Calu3 (cell line): ENCODE measurements at regions not wholly inside any gene's neighbourhood (a gene's known extent, or its start where the extent isn't known, plus 50 kb on each side); places are given as distances from the start of the nearest gene placed in this dataset.

Source experiments
- BruUV-seq: library from RNA; stranded (reverse); fragments of 400-500 nt; replicated peaks from 2 replicates; lab custom pipeline; 2021; lab: Mats Ljungman, UMichigan
- CTCF ChIA-PET: fragments of 300-600 bp; sonication (Branson Sonifier 250); formaldehyde crosslinking; loops from one replicate; lab custom pipeline; 2022; ENCODE audit warnings: antibody characterized with exemption; lab: Charles Lee
- DNase-seq: peaks from one replicate; pipeline ENCODE4 v3.0.0; 2022
- H3K27ac Mint-ChIP-seq: one replicate; pipeline ENCODE4 v1.8.0; 2022; ENCODE audit warnings: mixed read lengths; ENCODE audit not compliant: unreplicated experiment
- H3K27me3 Mint-ChIP-seq: one replicate; pipeline ENCODE4 v1.8.0; 2022; ENCODE audit warnings: mixed read lengths; ENCODE audit not compliant: unreplicated experiment
- H3K36me3 Mint-ChIP-seq: one replicate; pipeline ENCODE4 v1.8.0; 2022; ENCODE audit warnings: mild to moderate bottlenecking, moderate library complexity, mixed read lengths; ENCODE audit not compliant: insufficient read depth, unreplicated experiment
- H3K4me1 Mint-ChIP-seq: one replicate; pipeline ENCODE4 v1.8.0; 2022; ENCODE audit warnings: mild to moderate bottlenecking, low read depth, mixed read lengths; ENCODE audit not compliant: unreplicated experiment
- H3K4me3 Mint-ChIP-seq: one replicate; pipeline ENCODE4 v1.8.0; 2022; ENCODE audit warnings: mild to moderate bottlenecking, low read depth, moderate library complexity, mixed read lengths; ENCODE audit not compliant: unreplicated experiment
- H3K9me3 Mint-ChIP-seq: one replicate; pipeline ENCODE4 v1.8.0; 2022; ENCODE audit warnings: low read depth, mixed read lengths; ENCODE audit not compliant: unreplicated experiment
- CTCF ChIP-seq: fragments of 200-600 bp; IDR thresholded peaks from one replicate; pipeline ENCODE4 v1.8.0; 2022; ENCODE audit warnings: antibody characterized with exemption; ENCODE audit not compliant: unreplicated experiment
- intact Hi-C: fragments of 100-400 bp; cut with micrococcal nuclease; formaldehyde crosslinking; loops from one replicate; pipeline ENCODE4 v1.10.0; 2022; ENCODE audit not compliant: unreplicated experiment

GRCh38 chr4:128468123-128468989, 180.7 kb upstream of the PGRMC2 start:
- DNase-seq = no peak
- no peak overlapping the region for H3K4me3 Mint-ChIP-seq
- no peaks in the 10 kb centered on the region for H3K36me3 Mint-ChIP-seq
- H3K27me3 Mint-ChIP-seq = no peaks in the 10 kb centered on the region
- no peak for TF ChIP-seq CTCF
- H3K4me1 Mint-ChIP-seq = no peaks in the 10 kb centered on the region
- BruUV-seq = no TSS peak
- CTCF ChIA-PET = no interaction called here
- no peak overlapping the region for H3K27ac Mint-ChIP-seq
- H3K9me3 Mint-ChIP-seq = no peaks in the 10 kb centered on the region
- intact Hi-C loops = no loop called here

GRCh38 chr4:128465523-128465922, 177.9 kb upstream of the PGRMC2 start:
- Mint-ChIP-seq H3K4me3 (no peak overlapping the region), H3K9me3 (no peaks in the 10 kb centered on the region), H3K36me3 (no peaks in the 10 kb centered on the region), H3K27ac (no peak overlapping the region), H3K27me3 (no peaks in the 10 kb centered on the region), H3K4me1 (no peaks in the 10 kb centered on the region)
- BruUV-seq = no TSS peak
- CTCF ChIA-PET = no interaction called here
- no peak for DNase-seq
- TF ChIP-seq CTCF = no peak
- intact Hi-C loops = no loop called here

- TF ChIP-seq CTCF = no peak
- no peak overlapping the region for H3K4me3 Mint-ChIP-seq
- no peaks in the 10 kb centered on the region for H3K27me3 Mint-ChIP-seq
- BruUV-seq = no TSS peak
- H3K36me3 Mint-ChIP-seq = no peaks in the 10 kb centered on the region
- H3K4me1 Mint-ChIP-seq = no peaks in the 10 kb centered on the region
- no peaks in the 10 kb centered on the region for H3K9me3 Mint-ChIP-seq
- no peak for DNase-seq
- intact Hi-C loops = no loop called here
- CTCF ChIA-PET = no interaction called here
- H3K27ac Mint-ChIP-seq = no peak overlapping the region
Measured at GRCh38 chr4:128463006-128463405, 175.4 kb upstream of the PGRMC2 start.

- CTCF ChIA-PET = no interaction called here
- Mint-ChIP-seq H3K4me1 (no peaks in the 10 kb centered on the region), H3K27me3 (no peaks in the 10 kb centered on the region), H3K36me3 (no peaks in the 10 kb centered on the region), H3K9me3 (no peaks in the 10 kb centered on the region), H3K4me3 (no peak overlapping the region), H3K27ac (no peak overlapping the region)
- BruUV-seq = no TSS peak
- DNase-seq = no peak
- intact Hi-C loops = no loop called here
- no peak for TF ChIP-seq CTCF
Measured at GRCh38 chr4:128462103-128462783, 174.6 kb upstream of the PGRMC2 start.
